ENCODE measurements at regions not wholly inside any gene's neighbourhood (a gene's known extent, or its start where the extent isn't known, plus 50 kb on each side); places are given as distances from the start of the nearest gene placed in this dataset.
A peak's percentile ranks its signal among the peaks of the same experiment; 100 is the strongest.
"Not testable (repeated sequence)": the region's sequence is repeated elsewhere in the genome, so short reads cannot be mapped to it uniquely, and the experiment has no call there.

DNA sequence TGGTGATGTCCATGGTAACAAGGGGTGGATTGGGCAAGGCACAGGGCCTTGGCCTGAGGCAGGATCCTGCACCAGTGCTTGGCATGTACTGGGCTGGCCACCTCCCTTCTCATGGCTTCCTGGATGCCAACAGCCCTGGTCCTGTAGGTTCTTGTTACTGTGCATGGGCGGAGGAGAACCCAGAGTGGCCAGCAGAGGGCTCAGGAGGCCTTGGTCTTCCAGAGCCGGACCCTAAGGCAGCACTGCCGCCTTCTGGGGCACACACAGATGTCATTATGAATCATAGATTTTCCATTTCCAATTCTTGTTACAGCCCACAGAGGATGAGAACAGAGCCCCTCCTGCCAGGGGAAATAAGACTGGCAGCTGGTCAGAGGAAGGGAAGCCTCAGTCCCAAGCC, 122.7 kb downstream of the ZNF267 start:
- not testable (repeated sequence) for H3K9me3 ChIP-seq (ENCODE audit: control insufficient read depth in 2 of 2, insufficient read depth in 1 of 2, low read length in 1 of 2); DNase-seq (ENCODE audit: low read depth in 6 of 9, low spot score in 9 of 9); H3K4me3 ChIP-seq (ENCODE audit: low read length in 2 of 2); H3K27me3 ChIP-seq (ENCODE audit: control insufficient read depth in 2 of 2, insufficient read depth in 1 of 2, low read length in 1 of 2); H3K4me1 ChIP-seq (ENCODE audit: control insufficient read depth in 2 of 2, insufficient read depth in 2 of 2, low read length in 2 of 2); H3K36me3 ChIP-seq (ENCODE audit: control insufficient read depth in 2 of 2, insufficient read depth in 2 of 2, low read length in 1 of 2); H3K27ac ChIP-seq (ENCODE audit: low read depth in 1 of 2, low read length in 1 of 2)
- 25% methylated on average over 3 of the region's 3 CpGs for WGBS

GRCh38 chr16:32002496-32002895, 128.9 kb downstream of the ZNF267 start:
- H3K4me3 ChIP-seq (ENCODE audit: low read length in 2 of 2); H3K4me1 ChIP-seq (ENCODE audit: control insufficient read depth in 2 of 2, insufficient read depth in 2 of 2, low read length in 2 of 2); H3K9me3 ChIP-seq (ENCODE audit: control insufficient read depth in 2 of 2, insufficient read depth in 1 of 2, low read length in 1 of 2); H3K36me3 ChIP-seq (ENCODE audit: control insufficient read depth in 2 of 2, insufficient read depth in 2 of 2, low read length in 1 of 2); H3K27me3 ChIP-seq (ENCODE audit: control insufficient read depth in 2 of 2, insufficient read depth in 1 of 2, low read length in 1 of 2); DNase-seq (ENCODE audit: low read depth in 6 of 9, low spot score in 9 of 9); H3K27ac ChIP-seq (ENCODE audit: low read depth in 1 of 2, low read length in 1 of 2): not testable (repeated sequence)
- 91% methylated on average over 9 of the region's 9 CpGs for WGBS

DNA sequence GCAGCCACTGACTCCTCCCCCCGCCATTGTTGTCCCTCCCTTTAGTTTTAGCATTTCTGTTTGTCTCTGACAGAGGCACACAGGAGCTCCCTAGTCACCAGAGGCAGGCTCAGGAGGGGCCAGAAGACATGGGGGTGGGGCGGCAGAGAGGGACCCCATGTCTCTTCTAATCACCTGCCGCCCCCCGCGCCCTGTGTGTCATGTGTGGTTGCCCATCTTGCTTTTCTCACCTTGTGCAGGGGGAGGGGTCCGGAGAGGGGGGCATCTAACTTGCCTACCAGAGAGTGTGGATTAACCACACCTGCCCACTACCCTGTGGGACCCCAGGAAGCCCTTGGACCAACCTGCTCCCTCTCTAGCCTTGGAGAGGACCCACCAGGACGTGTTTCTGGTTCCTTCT, 130.2 kb downstream of the ZNF267 start:
- H3K9me3 ChIP-seq (ENCODE audit: control insufficient read depth in 2 of 2, insufficient read depth in 1 of 2, low read length in 1 of 2); DNase-seq (ENCODE audit: low read depth in 6 of 9, low spot score in 9 of 9); H3K4me1 ChIP-seq (ENCODE audit: control insufficient read depth in 2 of 2, insufficient read depth in 2 of 2, low read length in 2 of 2); H3K36me3 ChIP-seq (ENCODE audit: control insufficient read depth in 2 of 2, insufficient read depth in 2 of 2, low read length in 1 of 2); H3K4me3 ChIP-seq (ENCODE audit: low read length in 2 of 2); H3K27me3 ChIP-seq (ENCODE audit: control insufficient read depth in 2 of 2, insufficient read depth in 1 of 2, low read length in 1 of 2); H3K27ac ChIP-seq (ENCODE audit: low read depth in 1 of 2, low read length in 1 of 2): not testable (repeated sequence)
- 91% methylated on average over 6 of the region's 7 CpGs for WGBS

DNA sequence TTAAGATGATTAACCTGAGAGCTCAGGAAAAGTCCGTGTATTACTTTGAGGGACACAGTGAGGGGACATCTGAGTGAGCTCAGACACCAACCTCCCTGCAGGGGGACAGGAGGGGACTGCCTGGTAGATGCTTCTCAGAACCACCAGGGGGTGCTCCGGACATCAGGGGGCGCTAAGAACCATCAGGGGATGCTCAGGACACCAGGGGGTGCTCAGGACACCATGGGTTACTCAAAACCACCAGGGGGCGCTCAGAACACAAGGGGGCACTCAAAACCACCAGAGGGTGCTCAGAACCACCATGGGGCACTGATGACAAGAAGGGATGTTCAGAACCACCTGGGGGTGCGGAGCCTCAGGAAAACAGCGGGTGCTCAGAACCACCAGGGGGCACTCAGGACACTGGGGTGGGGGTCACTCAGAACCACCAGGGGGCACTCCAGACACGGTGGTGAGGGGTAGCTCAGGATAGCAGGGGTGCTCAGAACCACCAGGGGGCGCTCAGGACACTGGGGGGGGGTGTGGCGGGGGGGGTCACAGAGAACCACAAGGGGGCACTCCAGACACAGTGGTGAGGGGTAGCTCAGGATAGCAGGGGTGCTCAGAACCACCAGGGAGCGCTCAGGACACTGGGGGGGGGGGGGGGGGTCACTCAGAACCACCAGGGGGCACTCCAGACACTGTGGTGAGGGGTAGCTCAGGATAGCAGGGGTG, 165.3 kb downstream of the ZNF267 start:
- DNase-seq (ENCODE audit: low read depth in 6 of 9, low spot score in 9 of 9); H3K27me3 ChIP-seq (ENCODE audit: control insufficient read depth in 2 of 2, insufficient read depth in 1 of 2, low read length in 1 of 2): not testable (repeated sequence)

DNA sequence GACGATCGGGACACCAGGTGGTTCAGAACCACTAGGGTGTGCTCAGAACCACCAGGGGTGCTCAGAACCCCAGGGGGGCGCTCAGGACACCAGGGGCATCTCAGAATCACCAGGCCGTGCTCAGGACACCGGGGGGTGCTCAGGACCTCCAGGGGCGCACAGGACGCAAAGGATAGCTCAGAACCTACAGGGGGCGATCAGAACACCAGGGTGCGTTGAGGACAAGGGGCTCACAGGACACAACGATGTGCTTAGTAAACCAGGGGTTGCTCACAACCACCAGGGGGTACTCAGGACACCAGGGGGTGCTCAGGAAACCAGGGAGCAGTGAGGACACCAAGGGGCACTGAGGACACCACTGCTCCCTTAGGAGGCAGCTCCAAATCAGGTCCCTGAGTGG, 166.3 kb downstream of the ZNF267 start:
- H3K4me1 ChIP-seq (ENCODE audit: control insufficient read depth in 2 of 2, insufficient read depth in 2 of 2, low read length in 2 of 2); H3K4me3 ChIP-seq (ENCODE audit: low read length in 2 of 2); H3K27me3 ChIP-seq (ENCODE audit: control insufficient read depth in 2 of 2, insufficient read depth in 1 of 2, low read length in 1 of 2); H3K27ac ChIP-seq (ENCODE audit: low read depth in 1 of 2, low read length in 1 of 2); H3K9me3 ChIP-seq (ENCODE audit: control insufficient read depth in 2 of 2, insufficient read depth in 1 of 2, low read length in 1 of 2); H3K36me3 ChIP-seq (ENCODE audit: control insufficient read depth in 2 of 2, insufficient read depth in 2 of 2, low read length in 1 of 2); DNase-seq (ENCODE audit: low read depth in 6 of 9, low spot score in 9 of 9): not testable (repeated sequence)
- WGBS: no CpG with 5 or more reads among the region's 10 CpGs

More for the DNA sequence above, 165.3 kb downstream of the ZNF267 start:
- H3K36me3 ChIP-seq (ENCODE audit: control insufficient read depth in 2 of 2, insufficient read depth in 2 of 2, low read length in 1 of 2); H3K4me1 ChIP-seq (ENCODE audit: control insufficient read depth in 2 of 2, insufficient read depth in 2 of 2, low read length in 2 of 2); H3K9me3 ChIP-seq (ENCODE audit: control insufficient read depth in 2 of 2, insufficient read depth in 1 of 2, low read length in 1 of 2); H3K27ac ChIP-seq (ENCODE audit: low read depth in 1 of 2, low read length in 1 of 2); H3K4me3 ChIP-seq (ENCODE audit: low read length in 2 of 2): not testable (repeated sequence)
- whole genome bisulfite sequencing: 81% methylated on average over 9 of the region's 10 CpGs

DNA sequence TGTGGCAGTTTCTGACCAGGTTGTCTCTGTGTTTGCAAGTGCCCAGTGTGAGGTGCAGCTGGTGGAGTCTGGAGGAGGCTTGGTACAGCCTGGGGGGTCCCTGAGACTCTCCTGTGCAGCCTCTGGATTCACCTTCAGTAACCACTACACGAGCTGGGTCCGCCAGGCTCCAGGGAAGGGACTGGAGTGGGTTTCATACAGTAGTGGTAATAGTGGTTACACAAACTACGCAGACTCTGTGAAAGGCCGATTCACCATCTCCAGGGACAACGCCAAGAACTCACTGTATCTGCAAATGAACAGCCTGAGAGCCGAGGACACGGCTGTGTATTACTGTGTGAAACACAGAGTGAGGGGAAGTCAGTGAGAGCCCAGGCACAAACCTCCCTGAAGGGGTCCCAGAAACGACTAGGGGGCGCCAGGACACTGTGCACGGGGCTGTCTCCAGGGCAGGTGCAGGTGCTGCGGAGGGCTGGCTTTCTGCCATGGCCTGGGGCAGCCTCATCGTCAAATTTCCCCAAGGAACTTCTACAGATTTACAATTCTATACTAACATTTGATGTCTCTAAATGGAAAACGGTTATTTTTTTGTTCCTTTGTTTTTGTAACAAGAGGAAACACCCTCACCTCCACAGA, 187.0 kb upstream of the TP53TG3D start:
- H3K27me3 ChIP-seq (ENCODE audit: control insufficient read depth in 2 of 2, insufficient read depth in 1 of 2, low read length in 1 of 2); H3K27ac ChIP-seq (ENCODE audit: low read depth in 1 of 2, low read length in 1 of 2); H3K4me1 ChIP-seq (ENCODE audit: control insufficient read depth in 2 of 2, insufficient read depth in 2 of 2, low read length in 2 of 2); H3K9me3 ChIP-seq (ENCODE audit: control insufficient read depth in 2 of 2, insufficient read depth in 1 of 2, low read length in 1 of 2); H3K36me3 ChIP-seq (ENCODE audit: control insufficient read depth in 2 of 2, insufficient read depth in 2 of 2, low read length in 1 of 2); H3K4me3 ChIP-seq (ENCODE audit: low read length in 2 of 2): not testable (repeated sequence)
- DNase-seq (ENCODE audit: low read depth in 6 of 9, low spot score in 9 of 9): peak in 1 of 9 donors; percentile 0
- WGBS: 41% methylated on average over 13 of the region's 13 CpGs

GRCh38 chr16:32071586-32071985, 181.5 kb upstream of the TP53TG3D start:
- not testable (repeated sequence) for H3K4me1 ChIP-seq (ENCODE audit: control insufficient read depth in 2 of 2, insufficient read depth in 2 of 2, low read length in 2 of 2); H3K27me3 ChIP-seq (ENCODE audit: control insufficient read depth in 2 of 2, insufficient read depth in 1 of 2, low read length in 1 of 2); H3K9me3 ChIP-seq (ENCODE audit: control insufficient read depth in 2 of 2, insufficient read depth in 1 of 2, low read length in 1 of 2); H3K36me3 ChIP-seq (ENCODE audit: control insufficient read depth in 2 of 2, insufficient read depth in 2 of 2, low read length in 1 of 2); H3K27ac ChIP-seq (ENCODE audit: low read depth in 1 of 2, low read length in 1 of 2); DNase-seq (ENCODE audit: low read depth in 6 of 9, low spot score in 9 of 9); H3K4me3 ChIP-seq (ENCODE audit: low read length in 2 of 2)
- WGBS: no CpG with 5 or more reads among the region's 3 CpGs

GRCh38 chr16:32083891-32084290, 169.2 kb upstream of the TP53TG3D start:
- peaks cover 0 to 13% of the 10 kb centered on the region in 2 donors for H3K27me3 ChIP-seq (ENCODE audit: control insufficient read depth in 2 of 2, insufficient read depth in 1 of 2, low read length in 1 of 2)
- H3K4me1 ChIP-seq (ENCODE audit: control insufficient read depth in 2 of 2, insufficient read depth in 2 of 2, low read length in 2 of 2); H3K36me3 ChIP-seq (ENCODE audit: control insufficient read depth in 2 of 2, insufficient read depth in 2 of 2, low read length in 1 of 2); DNase-seq (ENCODE audit: low read depth in 6 of 9, low spot score in 9 of 9); H3K9me3 ChIP-seq (ENCODE audit: control insufficient read depth in 2 of 2, insufficient read depth in 1 of 2, low read length in 1 of 2); H3K4me3 ChIP-seq (ENCODE audit: low read length in 2 of 2); H3K27ac ChIP-seq (ENCODE audit: low read depth in 1 of 2, low read length in 1 of 2): not testable (repeated sequence)
- WGBS: 59% methylated on average over 14 of the region's 15 CpGs

GRCh38 chr16:32084656-32085401, 168.3 kb upstream of the TP53TG3D start:
- H3K4me3 ChIP-seq (ENCODE audit: low read length in 2 of 2); H3K36me3 ChIP-seq (ENCODE audit: control insufficient read depth in 2 of 2, insufficient read depth in 2 of 2, low read length in 1 of 2); H3K4me1 ChIP-seq (ENCODE audit: control insufficient read depth in 2 of 2, insufficient read depth in 2 of 2, low read length in 2 of 2); H3K9me3 ChIP-seq (ENCODE audit: control insufficient read depth in 2 of 2, insufficient read depth in 1 of 2, low read length in 1 of 2); H3K27ac ChIP-seq (ENCODE audit: low read depth in 1 of 2, low read length in 1 of 2): not testable (repeated sequence)
- H3K27me3 ChIP-seq (ENCODE audit: control insufficient read depth in 2 of 2, insufficient read depth in 1 of 2, low read length in 1 of 2): peaks cover 0 to 13% of the 10 kb centered on the region in 2 donors
- peak in 1 of 9 donors; percentile 0 for DNase-seq (ENCODE audit: low read depth in 6 of 9, low spot score in 9 of 9)
- WGBS: 30% methylated on average over 54 of the region's 86 CpGs
